ENCODE measurements at regions not wholly inside any gene's neighbourhood (a gene's known extent, or its start where the extent isn't known, plus 50 kb on each side); places are given as distances from the start of the nearest gene placed in this dataset.
"Not testable (repeated sequence)": the region's sequence is repeated elsewhere in the genome, so short reads cannot be mapped to it uniquely, and the experiment has no call there.

- DNase-seq (ENCODE audit: low spot score): no peak
Measured at GRCh38 chr2:2484301-2484700, 153.2 kb upstream of the MYT1L start.

DNA sequence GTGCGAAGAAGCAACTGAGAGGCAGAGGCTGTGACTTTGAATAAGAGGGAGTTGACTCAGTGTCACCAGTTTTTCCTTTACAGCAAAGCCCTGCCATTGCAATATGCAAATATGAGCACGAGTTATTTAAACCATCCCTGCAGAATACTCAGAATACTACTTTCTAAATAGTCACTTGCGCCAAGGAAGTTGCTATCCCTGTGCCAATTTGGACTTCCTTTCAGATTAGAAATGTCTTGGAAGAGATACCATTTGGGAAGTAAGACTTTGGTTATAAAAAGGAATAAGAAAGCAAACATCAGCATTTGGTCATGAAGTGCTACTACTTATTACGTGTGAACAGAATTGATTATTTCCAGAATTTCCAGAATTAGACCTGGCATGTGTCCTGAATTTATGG lies 151.8 kb upstream of the MYT1L start:
- DNase-seq (ENCODE audit: low spot score): no peak

GRCh38 chr2:2472881-2473280 lies 141.8 kb upstream of the MYT1L start:
- no peak for DNase-seq (ENCODE audit: low spot score)

- DNase-seq (ENCODE audit: low spot score): no peak
Measured at GRCh38 chr2:2472044-2472443, 141.0 kb upstream of the MYT1L start.

- no peak for DNase-seq (ENCODE audit: low spot score)
Measured at GRCh38 chr2:2466534-2466933, 135.5 kb upstream of the MYT1L start.

GRCh38 chr2:2464643-2465042 lies 133.6 kb upstream of the MYT1L start:
- DNase-seq (ENCODE audit: low spot score): no peak

- DNase-seq (ENCODE audit: low spot score): no peak
Measured at GRCh38 chr2:2464094-2464493, 133.0 kb upstream of the MYT1L start.

DNA sequence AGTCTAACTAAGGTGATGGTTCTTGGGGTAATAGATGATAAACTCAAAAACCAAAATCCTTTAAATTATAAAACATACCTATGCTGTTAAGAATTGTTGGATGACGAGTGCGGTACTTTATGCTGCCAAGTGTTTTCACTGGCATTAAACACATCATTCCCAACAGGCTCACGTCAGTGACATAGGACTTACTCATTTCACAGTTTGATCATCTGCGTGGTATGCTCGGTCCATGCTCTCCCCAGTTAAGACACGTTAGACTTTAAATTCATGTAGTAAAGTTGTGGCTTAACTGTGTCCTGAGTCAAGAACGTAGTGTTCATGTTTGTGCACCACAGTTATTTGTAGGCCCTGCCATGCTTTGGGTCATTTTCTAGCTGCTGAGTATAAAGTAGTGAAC lies 125.6 kb upstream of the MYT1L start:
- DNase-seq (ENCODE audit: low spot score): no peak

- no peak for DNase-seq (ENCODE audit: low spot score)
Measured at GRCh38 chr2:2455151-2455550, 124.1 kb upstream of the MYT1L start.

- no peak for DNase-seq (ENCODE audit: low spot score)
Measured at GRCh38 chr2:2452961-2453360, 121.9 kb upstream of the MYT1L start.

GRCh38 chr2:2451275-2451674 lies 120.2 kb upstream of the MYT1L start:
- DNase-seq (ENCODE audit: low spot score): not testable (repeated sequence)

DNA sequence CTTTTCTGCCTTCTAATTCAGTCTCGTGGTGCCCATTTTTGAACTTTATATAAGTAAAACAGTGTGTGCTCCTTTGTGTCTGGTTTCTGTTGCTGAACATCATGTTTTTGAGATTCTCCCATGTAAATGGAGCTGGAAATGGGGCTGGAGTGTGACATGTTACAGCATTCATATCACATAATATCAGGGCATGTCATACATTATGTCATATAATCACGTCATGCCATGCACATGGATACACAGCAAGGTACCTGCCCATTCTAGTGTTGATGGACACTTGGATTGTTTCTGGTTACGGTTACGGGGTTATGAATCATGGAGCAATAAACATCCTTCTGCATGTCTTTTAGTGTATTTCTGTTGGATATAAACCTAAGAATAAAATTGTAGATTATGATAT lies 117.1 kb upstream of the MYT1L start:
- DNase-seq (ENCODE audit: low spot score): no peak

DNA sequence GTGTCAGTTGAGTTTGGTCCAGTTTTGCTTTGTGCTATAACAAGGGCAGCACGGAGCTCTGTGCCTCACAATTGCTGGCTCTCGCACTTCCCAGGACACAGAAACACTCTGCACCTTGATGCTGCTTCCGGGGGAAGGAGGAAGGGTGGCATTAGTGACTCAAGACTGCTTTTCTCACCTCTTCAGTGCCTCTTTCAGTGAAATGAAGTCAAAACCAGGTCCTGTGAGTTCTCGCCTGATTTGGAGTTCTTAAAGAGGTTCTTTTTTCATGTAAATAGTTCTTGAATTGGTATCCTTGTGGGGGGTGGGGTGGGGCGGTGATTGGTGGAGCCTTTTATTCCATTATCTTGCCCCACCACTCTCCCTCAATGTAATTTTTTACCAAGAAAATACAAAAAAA lies 91.5 kb upstream of the MYT1L start:
- no peak for DNase-seq (ENCODE audit: low spot score)

DNA sequence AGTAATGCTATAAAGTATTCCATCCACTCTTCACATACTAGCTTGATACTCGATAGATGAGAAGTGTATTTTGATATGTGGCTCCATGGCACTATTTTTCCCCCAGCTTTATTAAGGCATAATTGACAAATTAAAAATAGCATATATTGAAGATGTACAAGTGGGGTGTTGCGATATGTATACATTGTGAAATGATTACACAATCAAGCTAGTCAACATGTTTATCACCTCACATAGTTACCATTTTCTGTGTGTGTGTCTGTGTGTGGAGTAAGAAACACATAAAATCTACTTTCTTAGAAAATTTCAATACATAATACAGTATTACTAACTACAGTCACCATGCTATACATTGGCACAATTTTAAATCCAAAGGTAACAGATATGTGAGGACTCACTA lies 82.5 kb upstream of the MYT1L start:
- DNase-seq (ENCODE audit: low spot score): no peak

GRCh38 chr2:2410987-2411386 lies 79.9 kb upstream of the MYT1L start:
- DNase-seq (ENCODE audit: low spot score): no peak

DNA sequence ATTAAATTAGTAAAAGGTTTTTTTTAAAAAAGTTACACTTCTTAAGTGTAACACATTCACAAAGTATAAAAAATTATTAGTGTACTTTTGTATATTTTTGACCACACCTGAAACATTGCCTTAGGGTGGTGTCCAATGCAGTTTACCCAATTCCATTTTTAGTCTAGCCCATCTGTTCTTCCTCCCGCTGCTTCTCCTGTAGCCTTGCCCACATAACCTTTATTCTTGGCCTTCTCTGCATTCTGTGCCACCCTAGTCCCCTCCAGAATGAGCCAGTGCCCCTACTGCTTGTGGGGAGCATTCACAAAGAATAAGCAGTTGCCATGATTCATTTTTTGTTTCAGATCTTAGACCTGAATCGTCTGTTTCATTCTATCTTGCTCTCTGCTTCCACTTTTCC lies 78.4 kb upstream of the MYT1L start:
- no peak for DNase-seq (ENCODE audit: low spot score)

DNA sequence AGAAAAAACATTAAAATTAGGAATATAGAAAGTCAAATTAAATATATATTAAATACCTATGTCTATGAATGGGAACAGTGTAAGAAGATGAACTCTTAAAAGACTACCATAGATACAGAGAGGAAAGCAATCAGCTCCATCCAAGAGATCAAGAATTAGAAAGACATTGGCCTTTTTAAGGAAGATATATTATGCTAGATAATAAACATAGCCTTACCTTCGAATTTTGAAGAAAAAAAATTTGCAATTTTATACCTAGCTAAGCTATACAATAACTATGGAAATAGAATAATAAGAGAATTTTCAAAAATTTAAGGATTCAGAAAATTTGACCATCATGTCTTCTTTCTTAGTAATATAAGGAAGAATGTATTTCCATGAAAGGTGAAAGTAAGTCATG lies 74.7 kb upstream of the MYT1L start:
- no peak for DNase-seq (ENCODE audit: low spot score)

DNA sequence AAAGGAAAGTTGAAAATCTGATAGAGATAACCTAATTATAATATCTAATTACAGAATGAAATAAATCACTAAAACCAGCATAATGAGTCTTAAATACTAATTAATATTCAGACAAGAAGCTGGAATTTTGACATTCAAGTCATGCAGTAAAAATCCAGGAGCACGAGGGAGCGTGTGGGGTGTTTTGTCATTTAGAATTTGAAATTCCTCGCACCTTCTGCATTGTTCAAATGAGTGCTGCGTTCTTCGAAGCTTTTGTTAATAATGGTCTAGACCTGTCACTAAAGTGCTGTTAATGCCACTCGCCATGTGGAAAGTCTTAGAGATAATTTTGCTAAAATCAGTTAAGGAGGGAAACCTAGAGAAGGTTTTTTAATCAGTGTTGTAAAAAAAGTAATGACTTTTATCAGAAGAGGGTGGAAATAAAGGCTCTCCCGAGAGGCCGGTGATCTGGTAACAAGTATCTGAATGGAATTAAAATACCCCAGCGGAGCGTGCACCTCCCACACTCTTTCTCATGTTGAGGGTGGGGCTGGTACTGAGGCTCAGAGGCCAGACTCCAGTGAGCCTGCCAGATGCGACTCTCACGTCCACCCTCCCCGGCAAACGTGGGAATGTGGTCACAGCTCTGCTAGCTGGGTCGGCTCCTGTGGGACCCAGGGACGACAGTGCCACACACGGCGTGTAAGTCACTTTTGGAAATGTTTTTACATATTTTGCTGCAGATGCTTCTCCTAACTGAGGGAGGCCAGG lies 69.4 kb upstream of the MYT1L start:
- no peak for DNase-seq (ENCODE audit: low spot score)

DNA sequence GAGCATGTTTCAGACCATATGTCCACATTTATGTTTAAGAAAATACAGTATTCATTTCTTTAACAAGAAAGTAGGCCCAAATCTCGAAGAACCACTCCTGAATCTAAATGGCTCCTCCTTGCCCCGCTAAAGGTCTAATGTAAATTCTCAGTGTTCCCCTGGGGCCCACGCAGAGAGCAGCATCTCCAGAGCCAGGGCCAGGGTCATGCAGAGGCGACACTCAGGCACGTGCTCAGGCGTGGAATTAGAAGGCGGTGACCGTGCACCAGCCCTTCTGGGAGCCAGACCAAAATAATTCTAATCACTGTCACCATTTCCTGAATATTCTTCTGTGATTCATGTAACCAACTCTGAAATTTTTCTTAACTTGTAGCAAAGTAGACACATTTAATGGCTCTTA lies 68.3 kb upstream of the MYT1L start:
- DNase-seq (ENCODE audit: low spot score): no peak

- DNase-seq (ENCODE audit: low spot score): no peak
Measured at GRCh38 chr2:2392332-2392731, 61.3 kb upstream of the MYT1L start.

DNA sequence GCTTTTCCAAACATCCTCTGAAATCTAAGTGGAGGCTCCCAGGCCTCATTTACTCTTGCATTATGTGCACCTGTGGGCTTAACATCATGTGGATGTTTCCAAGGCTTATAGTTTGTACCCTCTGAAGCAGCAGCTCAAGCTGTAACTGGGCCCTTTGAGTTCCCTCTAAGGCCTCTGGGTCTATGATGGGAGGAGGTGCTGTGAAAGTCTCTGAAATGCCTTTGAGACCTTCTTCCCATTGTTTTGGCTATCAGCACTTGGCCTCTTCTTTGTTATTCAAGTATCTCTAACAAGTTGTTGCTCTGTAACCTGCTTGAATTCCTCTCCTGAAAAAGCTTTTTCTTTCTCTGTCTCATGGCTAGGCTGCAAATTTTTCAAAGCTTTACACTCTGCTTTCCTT lies 58.1 kb upstream of the MYT1L start:
- DNase-seq (ENCODE audit: low spot score): no peak

Measured in AG20443 (cell line).